Upper lobe of right lung (tissue), 1 donor: ENCODE measurements at regions not wholly inside any gene's neighbourhood (a gene's known extent, or its start where the extent isn't known, plus 50 kb on each side); places are given as distances from the start of the nearest gene placed in this dataset.

Experiments
- ATAC-seq: fragments of 200-7000 bp; cut with Tn5 transposase; one replicate; pipeline ENCODE4 v1.9.1; 2020; ENCODE audit warnings: mild to moderate bottlenecking, moderate library complexity
- DNase-seq: peaks from one replicate; pipeline ENCODE4 v3.0.0-alpha.2; 2020
- H3K27ac ChIP-seq: fragments of 200-600 bp; one replicate; pipeline ENCODE4 v1.8.0; 2022
- H3K27me3 ChIP-seq: fragments of 200-600 bp; one replicate; pipeline ENCODE4 v1.8.0; 2022; ENCODE audit warnings: mild to moderate bottlenecking
- H3K36me3 ChIP-seq: fragments of 200-600 bp; one replicate; pipeline ENCODE4 v1.8.0; 2022
- H3K4me1 ChIP-seq: fragments of 200-600 bp; one replicate; pipeline ENCODE4 v1.8.0; 2022
- H3K4me3 ChIP-seq: fragments of 200-600 bp; one replicate; pipeline ENCODE4 v1.8.0; 2022; ENCODE audit warnings: mild to moderate bottlenecking
- H3K9me3 ChIP-seq: fragments of 200-600 bp; one replicate; pipeline ENCODE4 v1.8.0; 2022
- intact Hi-C: fragments of 100-400 bp; cut with DNase I; formaldehyde crosslinking; loops from one replicate; pipeline ENCODE4 v1.11.0; 2022
- TF ChIP-seq, protein P1 (sequence below): fragments of 200-600 bp; IDR thresholded peaks from one replicate; pipeline ENCODE4 v1.8.0; 2022; ENCODE audit warnings: antibody characterized with exemption
- donor health status: DM: no; HTN: yes; CAD: no; lungs with severe emphysema.

DNA sequence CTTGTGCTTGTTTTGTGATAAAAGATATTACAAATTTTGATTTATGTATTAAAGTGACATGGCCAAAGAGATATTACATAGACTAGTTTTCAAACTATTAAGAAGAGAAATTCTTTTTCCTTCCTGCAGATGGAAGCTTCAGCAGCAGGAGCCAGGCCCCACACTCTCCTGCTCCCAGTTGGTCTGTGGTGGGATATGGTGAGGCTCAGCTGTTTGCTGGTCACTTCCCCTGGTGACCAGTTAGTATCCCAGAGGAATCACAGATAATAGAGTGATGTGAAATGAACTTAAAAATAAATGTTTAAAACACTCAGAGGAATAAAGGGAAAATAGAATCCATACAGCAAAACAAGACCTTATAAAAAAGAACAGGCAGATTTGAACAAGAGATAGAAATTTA, 154.7 kb downstream of the KTN1 start:
- H3K9me3 ChIP-seq, result no peaks in the 10 kb centered on the region
- no peak overlapping the region for H3K4me3 ChIP-seq
- H3K27ac ChIP-seq, result no peak overlapping the region
- no peaks in the 10 kb centered on the region for H3K4me1 ChIP-seq
- DNase-seq (no peak), ATAC-seq (no peak)
- TF ChIP-seq, protein P1, sequence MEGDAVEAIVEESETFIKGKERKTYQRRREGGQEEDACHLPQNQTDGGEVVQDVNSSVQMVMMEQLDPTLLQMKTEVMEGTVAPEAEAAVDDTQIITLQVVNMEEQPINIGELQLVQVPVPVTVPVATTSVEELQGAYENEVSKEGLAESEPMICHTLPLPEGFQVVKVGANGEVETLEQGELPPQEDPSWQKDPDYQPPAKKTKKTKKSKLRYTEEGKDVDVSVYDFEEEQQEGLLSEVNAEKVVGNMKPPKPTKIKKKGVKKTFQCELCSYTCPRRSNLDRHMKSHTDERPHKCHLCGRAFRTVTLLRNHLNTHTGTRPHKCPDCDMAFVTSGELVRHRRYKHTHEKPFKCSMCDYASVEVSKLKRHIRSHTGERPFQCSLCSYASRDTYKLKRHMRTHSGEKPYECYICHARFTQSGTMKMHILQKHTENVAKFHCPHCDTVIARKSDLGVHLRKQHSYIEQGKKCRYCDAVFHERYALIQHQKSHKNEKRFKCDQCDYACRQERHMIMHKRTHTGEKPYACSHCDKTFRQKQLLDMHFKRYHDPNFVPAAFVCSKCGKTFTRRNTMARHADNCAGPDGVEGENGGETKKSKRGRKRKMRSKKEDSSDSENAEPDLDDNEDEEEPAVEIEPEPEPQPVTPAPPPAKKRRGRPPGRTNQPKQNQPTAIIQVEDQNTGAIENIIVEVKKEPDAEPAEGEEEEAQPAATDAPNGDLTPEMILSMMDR, result no peak
- no peaks in the 10 kb centered on the region for H3K36me3 ChIP-seq
- H3K27me3 ChIP-seq, result no peaks in the 10 kb centered on the region
- intact Hi-C loops, result no loop called here

DNA sequence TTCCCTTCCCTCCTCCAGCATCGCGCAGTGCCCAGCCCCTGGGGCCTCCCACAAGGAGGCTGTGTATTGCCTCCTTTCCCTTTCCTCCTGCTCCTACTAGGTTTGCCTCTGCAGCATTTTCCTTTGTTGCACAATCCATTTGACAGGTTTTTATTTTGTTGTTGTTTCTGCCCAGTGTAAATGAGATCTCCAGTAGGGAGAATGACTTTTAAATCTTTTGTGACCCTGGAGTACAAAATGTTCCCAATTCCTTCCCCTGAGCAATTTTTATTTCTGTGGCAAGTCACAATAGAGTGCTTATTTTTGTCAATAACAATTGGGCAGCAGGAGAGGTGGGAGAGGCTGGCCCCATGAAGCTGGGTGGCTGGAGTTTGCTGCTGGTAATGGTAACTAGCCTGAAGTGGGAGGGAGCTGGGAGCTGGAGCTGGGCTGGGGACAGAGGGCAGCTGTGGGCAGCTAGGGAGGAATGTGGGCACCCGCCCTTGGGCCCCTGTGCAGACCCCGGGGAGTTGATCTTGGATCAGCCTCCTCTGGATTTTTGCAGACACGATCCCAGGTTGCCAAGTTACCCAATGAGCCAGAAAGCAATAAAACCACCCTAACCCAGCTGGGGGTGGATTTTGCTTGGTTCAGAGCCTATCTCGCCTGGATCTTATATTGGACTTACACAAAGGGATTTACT, 160.1 kb downstream of the KTN1 start:
- Histone ChIP-seq H3K27ac (no peak overlapping the region), H3K4me1 (no peaks in the 10 kb centered on the region), H3K27me3 (no peaks in the 10 kb centered on the region), H3K36me3 (no peaks in the 10 kb centered on the region), H3K9me3 (no peaks in the 10 kb centered on the region), H3K4me3 (no peak overlapping the region)
- TF ChIP-seq, protein P1, result no peak
- DNase-seq (no peak), ATAC-seq (no peak)
- intact Hi-C loops, result no loop called here

DNA sequence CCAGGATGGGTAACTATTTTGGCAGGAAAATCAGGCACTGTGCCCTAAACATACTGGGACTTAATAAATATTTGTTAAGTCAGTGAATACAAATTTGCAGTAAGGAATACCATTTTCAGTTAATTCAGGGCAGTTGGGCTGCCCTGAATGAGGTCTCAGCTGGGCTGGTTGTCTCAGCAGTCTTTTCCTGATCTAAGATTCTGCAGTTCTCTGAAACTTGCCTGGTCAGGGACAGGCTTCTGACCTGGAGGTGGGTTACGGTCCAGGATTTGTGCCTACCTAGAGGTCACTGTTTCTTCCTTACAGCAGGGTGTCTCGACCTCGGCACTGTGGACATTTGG, 160.6 kb downstream of the KTN1 start:
- Histone ChIP-seq H3K27me3 (no peaks in the 10 kb centered on the region), H3K36me3 (no peaks in the 10 kb centered on the region), H3K4me1 (no peaks in the 10 kb centered on the region), H3K9me3 (no peaks in the 10 kb centered on the region), H3K4me3 (no peak overlapping the region), H3K27ac (no peak overlapping the region)
- TF ChIP-seq, protein P1, result no peak
- intact Hi-C loops, result no loop called here
- no peak for ATAC-seq
- DNase-seq, result no peak

DNA sequence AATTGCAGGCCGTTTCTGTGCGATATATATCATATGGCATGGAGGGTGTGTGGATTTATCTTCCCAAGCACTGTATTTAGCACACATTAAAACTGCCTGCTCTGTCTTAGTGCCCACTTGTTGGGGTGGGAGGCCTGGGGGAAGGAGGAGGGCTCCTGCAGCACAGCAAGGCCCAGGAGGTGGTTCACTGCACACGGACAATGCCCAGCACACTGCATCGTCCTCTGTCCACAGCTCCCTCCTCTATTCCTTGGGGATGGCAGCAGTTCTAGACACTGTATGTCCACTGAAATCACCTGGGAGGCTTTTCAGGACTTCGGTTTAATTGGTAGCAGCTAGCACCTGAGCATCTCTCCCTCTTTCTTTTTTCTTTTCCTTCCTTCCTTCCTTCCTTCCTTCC, 161.2 kb downstream of the KTN1 start:
- intact Hi-C loops, result no loop called here
- TF ChIP-seq, protein P1, result no peak

DNA sequence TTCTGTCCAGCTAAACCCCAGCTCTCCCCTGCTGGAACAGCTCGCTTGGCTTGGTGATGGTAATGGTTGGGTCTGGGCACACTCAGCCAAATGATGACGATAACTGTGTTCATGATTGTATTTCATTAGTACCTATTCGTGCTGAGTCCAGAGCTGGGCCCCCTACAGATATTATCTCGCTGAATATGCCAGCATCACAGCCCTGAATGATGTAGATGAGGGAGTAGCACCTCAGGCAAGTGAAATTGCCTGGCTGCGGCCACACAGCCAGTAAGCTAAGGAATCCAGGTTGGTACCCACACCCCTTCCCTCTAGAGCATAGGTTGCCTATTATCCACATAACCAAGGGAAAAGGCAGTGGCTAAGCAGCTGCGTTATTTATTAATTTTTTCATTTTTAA, 163.5 kb downstream of the KTN1 start:
- H3K4me3 ChIP-seq, result no peak overlapping the region
- TF ChIP-seq, protein P1, result no peak
- no peak for ATAC-seq

More for the DNA sequence above, 161.2 kb downstream of the KTN1 start:
- Histone ChIP-seq H3K36me3 (no peaks in the 10 kb centered on the region), H3K27ac (no peak overlapping the region), H3K4me3 (no peak overlapping the region), H3K4me1 (no peaks in the 10 kb centered on the region), H3K27me3 (no peaks in the 10 kb centered on the region), H3K9me3 (no peaks in the 10 kb centered on the region)
- DNase-seq (no peak), ATAC-seq (no peak)

DNA sequence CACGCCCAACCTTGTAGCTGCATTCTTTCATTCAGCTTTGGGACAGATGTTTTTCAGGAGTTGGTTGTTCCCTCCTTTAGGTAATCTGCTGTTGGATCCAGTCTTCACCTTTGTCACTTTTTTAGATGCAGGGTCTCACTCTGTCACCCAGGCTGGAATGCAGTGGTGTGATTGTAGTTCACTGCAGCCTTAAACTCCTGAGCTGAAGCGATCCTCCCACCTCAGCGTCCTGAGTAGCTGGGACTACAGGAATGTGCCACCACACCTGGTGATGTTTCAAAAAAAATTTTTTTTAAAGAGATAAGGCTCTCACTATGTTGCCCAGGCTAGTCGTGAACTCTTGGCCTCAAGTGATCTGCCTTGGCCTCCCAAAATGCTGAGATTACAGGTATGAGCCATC, 164.3 kb downstream of the KTN1 start:
- no peaks in the 10 kb centered on the region for H3K4me1 ChIP-seq
- no peak overlapping the region for H3K27ac ChIP-seq
- intact Hi-C loops, result no loop called here
- no peaks in the 10 kb centered on the region for H3K27me3 ChIP-seq
- no peak for ATAC-seq
- TF ChIP-seq, protein P1, result no peak
- H3K36me3 ChIP-seq, result no peaks in the 10 kb centered on the region
- H3K4me3 ChIP-seq, result no peak overlapping the region
- no peak for DNase-seq
- no peaks in the 10 kb centered on the region for H3K9me3 ChIP-seq

More for the DNA sequence above, 163.5 kb downstream of the KTN1 start:
- Histone ChIP-seq H3K4me1 (no peaks in the 10 kb centered on the region), H3K27me3 (no peaks in the 10 kb centered on the region), H3K27ac (no peak overlapping the region), H3K9me3 (no peaks in the 10 kb centered on the region), H3K36me3 (no peaks in the 10 kb centered on the region)
- intact Hi-C loops, result no loop called here
- DNase-seq, result no peak
